ENCODE measurements at regions not wholly inside any gene's neighbourhood (a gene's known extent, or its start where the extent isn't known, plus 50 kb on each side); places are given as distances from the start of the nearest gene placed in this dataset.
"Not testable (repeated sequence)": the region's sequence is repeated elsewhere in the genome, so short reads cannot be mapped to it uniquely, and the experiment has no call there.

- in situ Hi-C loops (cut with HindIII; ENCODE audit: low sequenced_read_pairs) = no loop called here
Observed at GRCh38 chr3:36175113-36175812, 205.0 kb upstream of the STAC start.

- in situ Hi-C loops (cut with HindIII; ENCODE audit: low sequenced_read_pairs) = no loop called here
Observed at GRCh38 chr3:36175916-36176461, 204.3 kb upstream of the STAC start.

- in situ Hi-C loops (cut with HindIII; ENCODE audit: low sequenced_read_pairs) = no loop called here
Observed at GRCh38 chr3:36178018-36178417, 202.3 kb upstream of the STAC start.

GRCh38 chr3:36182024-36182423, 198.3 kb upstream of the STAC start:
- in situ Hi-C loops (cut with HindIII; ENCODE audit: low sequenced_read_pairs) = no loop called here

- in situ Hi-C loops (cut with HindIII; ENCODE audit: low sequenced_read_pairs) = not testable (repeated sequence)
Observed at GRCh38 chr3:36187197-36187596, 193.1 kb upstream of the STAC start.

GRCh38 chr3:36192901-36193300, 187.4 kb upstream of the STAC start:
- in situ Hi-C loops (cut with HindIII; ENCODE audit: low sequenced_read_pairs) = no loop called here

- in situ Hi-C loops (cut with HindIII; ENCODE audit: low sequenced_read_pairs) = no loop called here
Observed at GRCh38 chr3:36193448-36193847, 186.9 kb upstream of the STAC start.

- in situ Hi-C loops (cut with HindIII; ENCODE audit: low sequenced_read_pairs) = no loop called here
Observed at GRCh38 chr3:36196058-36196457, 184.2 kb upstream of the STAC start.

- in situ Hi-C loops (cut with HindIII; ENCODE audit: low sequenced_read_pairs) = no loop called here
Observed at GRCh38 chr3:36197151-36197550, 183.2 kb upstream of the STAC start.

GRCh38 chr3:36201546-36201945, 178.8 kb upstream of the STAC start:
- in situ Hi-C loops (cut with HindIII; ENCODE audit: low sequenced_read_pairs) = no loop called here

- in situ Hi-C loops (cut with HindIII; ENCODE audit: low sequenced_read_pairs) = no loop called here
Observed at GRCh38 chr3:36206956-36207580, 173.2 kb upstream of the STAC start.

GRCh38 chr3:36210840-36211651, 169.3 kb upstream of the STAC start:
- in situ Hi-C loops (cut with HindIII; ENCODE audit: low sequenced_read_pairs) = no loop called here

GRCh38 chr3:36211652-36211999, 168.7 kb upstream of the STAC start:
- in situ Hi-C loops (cut with HindIII; ENCODE audit: low sequenced_read_pairs) = no loop called here

- in situ Hi-C loops (cut with HindIII; ENCODE audit: low sequenced_read_pairs) = no loop called here
Observed at GRCh38 chr3:36212251-36212650, 168.1 kb upstream of the STAC start.

GRCh38 chr3:36214460-36214859, 165.8 kb upstream of the STAC start:
- in situ Hi-C loops (cut with HindIII; ENCODE audit: low sequenced_read_pairs) = no loop called here

GRCh38 chr3:36215241-36215640, 165.1 kb upstream of the STAC start:
- in situ Hi-C loops (cut with HindIII; ENCODE audit: low sequenced_read_pairs) = no loop called here

GRCh38 chr3:36219398-36219797, 160.9 kb upstream of the STAC start:
- in situ Hi-C loops (cut with HindIII; ENCODE audit: low sequenced_read_pairs) = no loop called here

- in situ Hi-C loops (cut with HindIII; ENCODE audit: low sequenced_read_pairs) = no loop called here
Observed at GRCh38 chr3:36220173-36220572, 160.1 kb upstream of the STAC start.

- in situ Hi-C loops (cut with HindIII; ENCODE audit: low sequenced_read_pairs) = no loop called here
Observed at GRCh38 chr3:36221975-36222374, 158.3 kb upstream of the STAC start.

- in situ Hi-C loops (cut with HindIII; ENCODE audit: low sequenced_read_pairs) = no loop called here
Observed at GRCh38 chr3:36227980-36228379, 152.3 kb upstream of the STAC start.

- in situ Hi-C loops (cut with HindIII; ENCODE audit: low sequenced_read_pairs) = no loop called here
Observed at GRCh38 chr3:36229496-36229895, 150.8 kb upstream of the STAC start.
